D721Med (cell line): ENCODE measurements at regions not wholly inside any gene's neighbourhood (a gene's known extent, or its start where the extent isn't known, plus 50 kb on each side); places are given as distances from the start of the nearest gene placed in this dataset.

ENCODE experiments used
- DNase-seq: peaks from one replicate; pipeline ENCODE4 v3.0.0; 2011; ENCODE audit warnings: low spot score; ENCODE audit not compliant: insufficient read length
- FAIRE-seq: peaks from 2 replicates; lab custom pipeline; 2011; peaks lifted over from hg19 to GRCh38; lab: Jason Lieb, UNC
- TF ChIP-seq, protein P1 (sequence below): IDR thresholded peaks from 2 replicates; pipeline ENCODE4 v1.5.1; 2012; ENCODE audit warnings: mild to moderate bottlenecking, control low read depth; ENCODE audit not compliant: insufficient read depth; ENCODE audit errors: missing control alignments

DNA sequence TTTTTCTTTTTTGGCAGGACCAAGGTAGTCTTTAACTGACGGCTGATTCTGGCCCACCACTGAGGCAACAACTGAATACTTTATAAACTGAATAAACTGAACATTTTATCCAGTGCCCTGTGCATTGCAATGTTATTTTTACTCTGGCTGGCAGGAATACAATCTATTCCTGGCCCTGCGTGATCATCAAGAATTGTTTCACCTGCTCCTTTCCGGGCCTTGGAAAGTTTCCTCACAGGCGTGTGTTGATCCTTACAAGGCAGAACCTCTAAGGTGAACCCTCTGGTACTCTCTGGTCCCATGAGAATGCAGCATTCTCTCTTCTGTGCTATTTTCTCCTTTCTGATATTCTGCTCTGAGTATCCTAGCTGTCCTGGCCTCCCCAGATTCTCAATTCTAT is 113.7 kb upstream of the KLHL29 start:
- DNase-seq (no peak), FAIRE-seq (no peak)
- TF ChIP-seq, protein P1, sequence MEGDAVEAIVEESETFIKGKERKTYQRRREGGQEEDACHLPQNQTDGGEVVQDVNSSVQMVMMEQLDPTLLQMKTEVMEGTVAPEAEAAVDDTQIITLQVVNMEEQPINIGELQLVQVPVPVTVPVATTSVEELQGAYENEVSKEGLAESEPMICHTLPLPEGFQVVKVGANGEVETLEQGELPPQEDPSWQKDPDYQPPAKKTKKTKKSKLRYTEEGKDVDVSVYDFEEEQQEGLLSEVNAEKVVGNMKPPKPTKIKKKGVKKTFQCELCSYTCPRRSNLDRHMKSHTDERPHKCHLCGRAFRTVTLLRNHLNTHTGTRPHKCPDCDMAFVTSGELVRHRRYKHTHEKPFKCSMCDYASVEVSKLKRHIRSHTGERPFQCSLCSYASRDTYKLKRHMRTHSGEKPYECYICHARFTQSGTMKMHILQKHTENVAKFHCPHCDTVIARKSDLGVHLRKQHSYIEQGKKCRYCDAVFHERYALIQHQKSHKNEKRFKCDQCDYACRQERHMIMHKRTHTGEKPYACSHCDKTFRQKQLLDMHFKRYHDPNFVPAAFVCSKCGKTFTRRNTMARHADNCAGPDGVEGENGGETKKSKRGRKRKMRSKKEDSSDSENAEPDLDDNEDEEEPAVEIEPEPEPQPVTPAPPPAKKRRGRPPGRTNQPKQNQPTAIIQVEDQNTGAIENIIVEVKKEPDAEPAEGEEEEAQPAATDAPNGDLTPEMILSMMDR, result no peak

DNA sequence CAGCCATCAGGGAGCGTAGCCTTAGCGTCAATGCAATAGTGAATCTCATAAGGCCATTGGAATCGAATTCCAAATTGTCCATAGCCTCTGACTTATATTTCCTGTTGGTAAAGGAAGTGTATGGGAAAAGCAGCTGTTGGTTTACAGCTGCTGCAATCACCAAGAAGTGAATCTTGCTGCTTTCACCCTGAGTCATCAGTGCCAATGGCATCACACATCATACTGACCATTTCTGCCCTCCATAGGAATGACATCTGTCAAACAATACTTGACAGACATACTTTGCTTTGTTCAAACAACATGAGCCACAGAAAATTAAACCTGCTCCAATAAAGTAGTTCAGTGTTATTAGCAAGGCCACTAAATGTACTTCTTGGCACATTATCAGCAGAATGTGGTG is 111.2 kb upstream of the KLHL29 start:
- DNase-seq, result no peak
- TF ChIP-seq, protein P1, result no peak
- FAIRE-seq, result no peak

DNA sequence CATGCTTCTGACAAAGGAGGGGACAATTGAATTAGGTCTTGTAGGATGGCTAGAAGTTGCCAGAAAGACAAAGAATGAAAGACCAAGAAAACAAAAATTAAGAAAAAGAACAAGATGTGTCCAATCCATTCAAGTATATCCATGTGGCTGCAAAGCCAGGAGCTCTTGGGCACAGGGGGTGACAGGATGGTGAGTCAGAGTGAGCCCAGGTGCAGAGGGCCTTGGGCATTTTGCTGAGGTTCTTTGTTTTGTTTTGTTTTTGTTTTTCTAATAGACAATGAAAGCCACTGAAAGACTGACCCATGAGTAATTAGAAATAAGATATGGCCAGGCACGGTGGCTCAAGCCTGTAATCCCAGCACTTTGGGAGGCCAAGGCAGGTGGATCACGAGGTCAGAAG is 104.6 kb upstream of the KLHL29 start:
- no peak for FAIRE-seq
- TF ChIP-seq, protein P1, result no peak
- DNase-seq, result no peak

DNA sequence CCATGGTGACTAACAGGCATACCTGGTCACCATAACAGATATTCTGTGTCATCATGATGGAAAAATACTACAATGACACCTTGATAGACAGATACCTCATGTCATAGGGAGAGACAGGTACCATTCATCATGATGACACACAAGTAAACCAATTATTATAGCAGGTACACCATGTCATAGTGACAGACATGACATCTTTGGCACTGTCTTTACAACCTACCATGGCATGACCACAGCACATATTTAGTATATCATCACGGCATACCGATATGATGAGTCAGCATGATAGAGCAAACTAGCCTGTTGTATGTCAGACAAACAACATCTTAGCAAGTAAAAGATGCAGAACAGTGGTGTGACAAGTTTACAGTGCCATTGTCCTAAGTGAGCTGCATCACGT is 101.3 kb upstream of the KLHL29 start:
- FAIRE-seq, result no peak
- DNase-seq, result no peak
- TF ChIP-seq, protein P1, result no peak

DNA sequence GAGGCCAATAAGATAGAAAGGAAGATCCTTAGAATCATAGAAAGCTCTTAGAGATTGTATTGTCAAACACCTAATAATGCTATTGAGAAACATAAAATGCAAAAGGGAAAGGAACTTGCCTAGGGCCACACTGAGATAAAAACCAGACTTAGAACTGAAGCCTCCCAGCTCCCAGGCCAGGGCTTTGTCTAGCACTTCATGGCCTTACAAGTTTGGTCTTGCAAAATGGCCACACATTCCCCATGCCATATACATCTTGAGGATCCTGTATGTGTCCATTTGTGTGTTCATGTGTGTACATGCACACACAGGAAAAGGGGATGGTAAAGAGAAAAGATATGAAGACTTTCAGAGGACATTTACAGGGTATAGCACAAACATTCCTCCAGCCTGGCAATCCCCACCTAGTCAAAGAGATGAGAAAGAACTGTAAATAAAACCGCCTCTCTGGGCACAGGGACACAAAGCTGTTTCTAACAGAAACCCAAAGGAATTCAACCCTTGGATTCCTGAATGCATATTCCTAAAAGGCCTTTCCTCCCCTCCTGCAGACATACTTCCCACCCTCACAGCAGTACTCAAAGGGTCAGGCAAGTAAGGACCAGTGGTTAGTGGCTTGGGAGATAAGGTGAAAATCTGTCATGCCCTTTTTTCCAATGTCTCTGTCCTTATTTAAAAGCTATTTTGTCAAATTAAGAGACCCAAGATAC is 99.7 kb upstream of the KLHL29 start:
- TF ChIP-seq, protein P1, result no peak
- FAIRE-seq (no peak), DNase-seq (no peak)

DNA sequence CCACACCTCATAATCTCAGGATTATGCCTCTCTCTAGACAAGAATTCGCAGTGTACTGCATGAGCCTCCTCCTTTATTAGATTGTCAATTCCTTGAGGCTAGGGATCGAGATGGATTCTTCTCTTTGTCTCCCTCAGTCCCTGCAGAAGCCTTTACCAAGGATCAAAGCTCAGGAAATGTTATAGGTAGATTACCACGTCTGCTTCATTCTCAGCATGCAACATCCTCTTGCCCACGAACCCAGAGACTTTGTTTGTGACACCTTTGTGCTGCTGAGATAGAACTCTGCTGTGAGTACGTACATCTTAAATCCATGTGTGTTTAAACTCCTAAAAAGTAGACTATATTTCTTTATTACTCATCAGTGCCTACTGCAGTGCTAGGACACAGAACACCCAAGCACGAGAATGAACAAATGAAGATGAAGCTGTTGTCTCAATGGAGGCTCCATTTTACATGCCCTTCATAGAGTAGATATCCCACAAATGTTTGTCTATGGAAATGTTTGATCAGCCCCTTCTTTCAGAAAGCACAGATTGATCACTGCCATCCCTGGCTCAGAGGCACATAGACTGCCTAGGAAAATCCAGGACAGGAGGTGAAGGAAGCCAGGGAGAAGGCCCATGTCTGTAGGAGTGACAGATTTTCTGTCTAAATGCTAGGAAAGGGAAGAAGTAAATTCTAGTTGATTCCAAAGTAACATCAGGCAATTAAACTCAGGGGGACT is 98.8 kb upstream of the KLHL29 start:
- FAIRE-seq, result no peak
- TF ChIP-seq, protein P1, result no peak

More for the DNA sequence above, 98.8 kb upstream of the KLHL29 start:
- no peak for DNase-seq
